ENCODE measurements at regions not wholly inside any gene's neighbourhood (a gene's known extent, or its start where the extent isn't known, plus 50 kb on each side); places are given as distances from the start of the nearest gene placed in this dataset.

- no peak overlapping the region for H3K4me2 ChIP-seq (ENCODE audit: control insufficient read depth, insufficient read depth)
- in situ Hi-C loops (cut with MboI) (no loop called here), intact Hi-C loops (cut with micrococcal nuclease; ENCODE audit: unreplicated experiment) (no loop called here)
- peak; percentile 17; the same call in 1 of the 2 replicates for TF ChIP-seq JUNB (IDR thresholded peaks at IDR 0.05)
- TF ChIP-seq RELA (IDR thresholded peaks at IDR 0.05; ENCODE audit: borderline replicate concordance, partially characterized antibody): no peak
- peak; percentile 59 for TF ChIP-seq PKNOX1 (IDR thresholded peaks at IDR 0.05)
- peak; percentile 50 for TF ChIP-seq SPI1 (IDR thresholded peaks at IDR 0.05; ENCODE audit: borderline replicate concordance, insufficient read depth, low read depth, low read length)
- H3K27me3 ChIP-seq (replicated peaks in 1 of 2; ENCODE audit: control insufficient read depth in 2 of 2, insufficient read depth in 2 of 2, low read length in 1 of 2): no peaks in the 10 kb centered on the region
- ChIA-PET CTCF (interaction anchor here (1.0 kb wide), 1 partner anchor 11 kb away, joined by 3 read pairs; no protein-coding TSS in a partner anchor), RAD21 (ENCODE audit: unreplicated experiment) (no interaction called here), POLR2A (no interaction called here), SMC1A (ENCODE audit: uncharacterized antibody, unreplicated experiment) (no interaction called here)
- no peak overlapping the region for H3K27ac ChIP-seq (ENCODE audit: control insufficient read depth, insufficient read depth)
- no TSS peak for BruUV-seq (replicated peaks)
- H3K4me3 ChIP-seq: no peak overlapping the region
- peak; percentile 7 for DNase-seq (ENCODE audit: low read depth, low spot score)
- FAIRE-seq: peak; percentile 23
- no peak overlapping the region for H2AFZ ChIP-seq (ENCODE audit: control insufficient read depth, low read depth, low read length)
- no peaks in the 10 kb centered on the region for H3K36me3 ChIP-seq (ENCODE audit: control insufficient read depth in 2 of 2, insufficient read depth in 2 of 2, low read length in 1 of 2)
- H3K4me1 ChIP-seq (ENCODE audit: control insufficient read depth, insufficient read depth, low read length): no peaks in the 10 kb centered on the region
- no peaks in the 10 kb centered on the region for H3K79me2 ChIP-seq (ENCODE audit: control insufficient read depth, insufficient read depth, low read length)
- 35% methylated on average over 2 of the region's 2 CpGs for WGBS (ENCODE audit: insufficient coverage, insufficient replicate concordance, low lambda C conversion rate, missing lambda C conversion rate)
- H3K9me3 ChIP-seq (replicated peaks; ENCODE audit: control insufficient read depth, insufficient read depth, low read length): no peaks in the 10 kb centered on the region; the same call in 2 of the 3 replicates
- no peaks in the 10 kb centered on the region for H4K20me1 ChIP-seq (ENCODE audit: control insufficient read depth, insufficient read depth)
- no peak overlapping the region for H3K9ac ChIP-seq (ENCODE audit: control insufficient read depth, insufficient read depth, low read length)
- ATAC-seq: no peak
These were observed 127.8 kb upstream of the ADCY1 start for GRCh38 chr7:45446195-45446944.

DNA sequence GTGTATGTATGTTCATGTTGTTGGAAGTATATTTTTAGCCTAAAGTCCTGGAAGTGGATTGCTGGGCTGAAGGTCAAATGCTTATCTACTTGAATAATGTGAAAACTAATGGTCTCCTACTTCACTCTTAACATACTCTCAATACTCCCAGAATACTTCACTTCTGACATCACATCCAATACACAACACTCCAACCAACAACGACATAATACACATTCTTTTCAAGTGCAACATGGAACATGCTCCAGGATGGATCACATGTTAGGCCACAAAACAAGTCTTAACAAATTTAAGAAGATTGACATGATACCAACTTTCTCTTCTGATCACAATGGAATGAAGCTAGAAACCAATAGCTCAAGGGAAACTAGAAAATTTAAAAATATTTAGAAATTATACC is 126.9 kb upstream of the ADCY1 start:
- BruUV-seq (replicated peaks): no TSS peak
- ChIA-PET CTCF (no interaction called here), RAD21 (ENCODE audit: unreplicated experiment) (no interaction called here), SMC1A (ENCODE audit: uncharacterized antibody, unreplicated experiment) (no interaction called here), POLR2A (no interaction called here)
- Histone ChIP-seq H3K27ac (ENCODE audit: control insufficient read depth, insufficient read depth) (no peak overlapping the region), H3K9me3 (replicated peaks; ENCODE audit: control insufficient read depth, insufficient read depth, low read length) (no peaks in the 10 kb centered on the region; the same call in 2 of the 3 replicates), H4K20me1 (ENCODE audit: control insufficient read depth, insufficient read depth) (no peaks in the 10 kb centered on the region), H3K4me1 (ENCODE audit: control insufficient read depth, insufficient read depth, low read length) (no peaks in the 10 kb centered on the region), H2AFZ (ENCODE audit: control insufficient read depth, low read depth, low read length) (no peak overlapping the region), H3K9ac (ENCODE audit: control insufficient read depth, insufficient read depth, low read length) (no peak overlapping the region), H3K4me2 (ENCODE audit: control insufficient read depth, insufficient read depth) (no peak overlapping the region), H3K79me2 (ENCODE audit: control insufficient read depth, insufficient read depth, low read length) (no peaks in the 10 kb centered on the region), H3K4me3 (no peak overlapping the region), H3K27me3 (replicated peaks in 1 of 2; ENCODE audit: control insufficient read depth in 2 of 2, insufficient read depth in 2 of 2, low read length in 1 of 2) (no peaks in the 10 kb centered on the region), H3K36me3 (ENCODE audit: control insufficient read depth in 2 of 2, insufficient read depth in 2 of 2, low read length in 1 of 2) (no peaks in the 10 kb centered on the region)
- no peak for FAIRE-seq
- intact Hi-C loops (cut with micrococcal nuclease; ENCODE audit: unreplicated experiment): no loop called here
- 0% methylated on average over 1 of the region's 1 CpG for WGBS (ENCODE audit: insufficient coverage, insufficient replicate concordance, low lambda C conversion rate, missing lambda C conversion rate)
- in situ Hi-C loops (cut with MboI): no loop called here
- no peak for ATAC-seq
- no peak for DNase-seq (ENCODE audit: low read depth, low spot score)
- TF ChIP-seq TARDBP (IDR thresholded peaks at IDR 0.05; ENCODE audit: borderline replicate concordance): no peak
- no peak for TF ChIP-seq KLF5 (IDR thresholded peaks at IDR 0.05; ENCODE audit: partially characterized antibody)
- no peak for TF ChIP-seq POU2F2 (IDR thresholded peaks at IDR 0.05; ENCODE audit: borderline replicate concordance, low read depth, low read length)
- no peak for TF ChIP-seq ATF7 (IDR thresholded peaks at IDR 0.05; ENCODE audit: low read depth)
- no peak for TF ChIP-seq NR2C1 (IDR thresholded peaks at IDR 0.05)
- no peak for TF ChIP-seq HDAC2 (IDR thresholded peaks at IDR 0.05)
- TF ChIP-seq HDAC6 (IDR thresholded peaks at IDR 0.05; ENCODE audit: unreplicated experiment): no peak
- no peak for TF ChIP-seq NR2C2 (IDR thresholded peaks at IDR 0.05; ENCODE audit: borderline replicate concordance, control insufficient read depth, insufficient read length, low read depth)

Measured in GM12878 (cell line).